MM.1S (cell line): ENCODE measurements at regions not wholly inside any gene's neighbourhood (a gene's known extent, or its start where the extent isn't known, plus 50 kb on each side); places are given as distances from the start of the nearest gene placed in this dataset.

Experiments used
- EZH2 ChIP-seq: fragments of 300-600 bp; sonication (generic); optimal IDR thresholded peaks from 2 replicates; pipeline ENCODE3; 2017; ENCODE audit warnings: low read depth, mild to moderate bottlenecking, antibody characterized with exemption, low read length, mixed read lengths
- TF ChIP-seq, protein P1 (sequence below): fragments of 300-600 bp; sonication (generic); IDR thresholded peaks from 2 replicates; pipeline ENCODE4 v1.5.1; 2016; ENCODE audit warnings: antibody characterized with exemption, low read length, mixed read lengths

DNA sequence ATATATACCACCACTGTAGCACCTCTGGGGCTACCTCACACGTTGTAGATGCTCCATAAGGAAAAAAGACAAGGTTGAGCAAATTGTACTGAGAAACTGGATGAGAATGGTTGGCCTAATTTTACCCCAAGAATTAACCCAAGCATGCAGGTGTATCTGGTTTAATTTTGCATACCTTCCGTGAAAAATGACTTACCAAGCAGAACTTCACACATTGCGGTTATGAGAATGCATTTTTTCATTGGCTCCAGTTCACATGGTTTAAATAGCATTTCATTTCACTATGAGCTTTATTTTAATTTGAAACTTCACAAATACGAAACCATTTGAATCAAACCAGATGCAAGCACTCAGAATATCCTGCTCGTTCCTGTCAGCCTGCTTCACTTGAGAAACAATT, 512.2 kb downstream of the LTN1 start:
- TF ChIP-seq, protein P1, sequence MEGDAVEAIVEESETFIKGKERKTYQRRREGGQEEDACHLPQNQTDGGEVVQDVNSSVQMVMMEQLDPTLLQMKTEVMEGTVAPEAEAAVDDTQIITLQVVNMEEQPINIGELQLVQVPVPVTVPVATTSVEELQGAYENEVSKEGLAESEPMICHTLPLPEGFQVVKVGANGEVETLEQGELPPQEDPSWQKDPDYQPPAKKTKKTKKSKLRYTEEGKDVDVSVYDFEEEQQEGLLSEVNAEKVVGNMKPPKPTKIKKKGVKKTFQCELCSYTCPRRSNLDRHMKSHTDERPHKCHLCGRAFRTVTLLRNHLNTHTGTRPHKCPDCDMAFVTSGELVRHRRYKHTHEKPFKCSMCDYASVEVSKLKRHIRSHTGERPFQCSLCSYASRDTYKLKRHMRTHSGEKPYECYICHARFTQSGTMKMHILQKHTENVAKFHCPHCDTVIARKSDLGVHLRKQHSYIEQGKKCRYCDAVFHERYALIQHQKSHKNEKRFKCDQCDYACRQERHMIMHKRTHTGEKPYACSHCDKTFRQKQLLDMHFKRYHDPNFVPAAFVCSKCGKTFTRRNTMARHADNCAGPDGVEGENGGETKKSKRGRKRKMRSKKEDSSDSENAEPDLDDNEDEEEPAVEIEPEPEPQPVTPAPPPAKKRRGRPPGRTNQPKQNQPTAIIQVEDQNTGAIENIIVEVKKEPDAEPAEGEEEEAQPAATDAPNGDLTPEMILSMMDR, result no peak
- no peak for TF ChIP-seq EZH2
